ENCODE measurements at regions not wholly inside any gene's neighbourhood (a gene's known extent, or its start where the extent isn't known, plus 50 kb on each side); places are given as distances from the start of the nearest gene placed in this dataset.

DNA sequence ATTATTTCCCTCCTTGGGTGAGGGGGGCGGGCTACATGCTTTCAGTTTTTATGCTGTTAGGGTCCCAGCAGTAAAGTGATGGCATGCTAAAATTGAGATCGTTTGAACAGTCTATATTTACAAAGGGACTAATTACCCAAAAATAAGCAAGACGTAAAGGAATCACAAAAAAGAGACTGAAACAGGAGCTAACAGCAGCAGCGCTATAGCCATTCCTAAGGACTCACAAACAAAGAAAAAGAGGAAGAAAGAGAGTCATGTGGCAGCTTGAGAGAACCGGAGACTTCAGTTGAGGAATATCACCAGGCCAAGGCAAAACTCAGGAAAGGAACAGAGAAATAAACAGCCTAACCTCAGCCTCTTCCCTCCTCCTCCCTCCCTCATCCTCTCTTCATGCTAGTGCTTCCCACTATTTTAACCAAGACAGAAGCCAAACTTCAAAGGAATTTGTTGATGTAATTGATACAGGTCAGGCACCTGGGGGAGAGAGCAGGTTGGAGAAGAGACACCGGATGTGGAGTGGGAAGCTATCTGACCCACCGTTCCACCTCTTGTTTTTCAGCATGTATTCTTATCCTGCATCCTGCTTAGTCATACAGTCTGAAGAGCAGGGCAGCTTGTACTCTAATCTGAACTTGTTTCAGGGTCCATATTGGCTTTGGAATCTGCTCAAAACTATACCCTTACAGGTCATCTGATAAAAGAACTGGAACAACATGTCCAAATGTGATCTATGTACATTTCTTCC, 383.7 kb downstream of the NAF1 start:
- TF ChIP-seq, protein P1, sequence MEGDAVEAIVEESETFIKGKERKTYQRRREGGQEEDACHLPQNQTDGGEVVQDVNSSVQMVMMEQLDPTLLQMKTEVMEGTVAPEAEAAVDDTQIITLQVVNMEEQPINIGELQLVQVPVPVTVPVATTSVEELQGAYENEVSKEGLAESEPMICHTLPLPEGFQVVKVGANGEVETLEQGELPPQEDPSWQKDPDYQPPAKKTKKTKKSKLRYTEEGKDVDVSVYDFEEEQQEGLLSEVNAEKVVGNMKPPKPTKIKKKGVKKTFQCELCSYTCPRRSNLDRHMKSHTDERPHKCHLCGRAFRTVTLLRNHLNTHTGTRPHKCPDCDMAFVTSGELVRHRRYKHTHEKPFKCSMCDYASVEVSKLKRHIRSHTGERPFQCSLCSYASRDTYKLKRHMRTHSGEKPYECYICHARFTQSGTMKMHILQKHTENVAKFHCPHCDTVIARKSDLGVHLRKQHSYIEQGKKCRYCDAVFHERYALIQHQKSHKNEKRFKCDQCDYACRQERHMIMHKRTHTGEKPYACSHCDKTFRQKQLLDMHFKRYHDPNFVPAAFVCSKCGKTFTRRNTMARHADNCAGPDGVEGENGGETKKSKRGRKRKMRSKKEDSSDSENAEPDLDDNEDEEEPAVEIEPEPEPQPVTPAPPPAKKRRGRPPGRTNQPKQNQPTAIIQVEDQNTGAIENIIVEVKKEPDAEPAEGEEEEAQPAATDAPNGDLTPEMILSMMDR (conservative IDR thresholded peaks at IDR 0.05; ENCODE audit: low read length), result no peak
- no peak for TF ChIP-seq EZH2phosphoT487 (IDR thresholded peaks at IDR 0.05; ENCODE audit: borderline replicate concordance, low read depth, low read length)
